GM18499 (cell line): ENCODE measurements at regions not wholly inside any gene's neighbourhood (a gene's known extent, or its start where the extent isn't known, plus 50 kb on each side); places are given as distances from the start of the nearest gene placed in this dataset.

ENCODE experiments used
- ATAC-seq: cut with Tn5 transposase; IDR thresholded peaks from one replicate; pipeline ENCODE4 v1.9.1; 2021; ENCODE audit warnings: moderate number of reproducible peaks; ENCODE audit not compliant: insufficient read depth, unreplicated experiment

DNA sequence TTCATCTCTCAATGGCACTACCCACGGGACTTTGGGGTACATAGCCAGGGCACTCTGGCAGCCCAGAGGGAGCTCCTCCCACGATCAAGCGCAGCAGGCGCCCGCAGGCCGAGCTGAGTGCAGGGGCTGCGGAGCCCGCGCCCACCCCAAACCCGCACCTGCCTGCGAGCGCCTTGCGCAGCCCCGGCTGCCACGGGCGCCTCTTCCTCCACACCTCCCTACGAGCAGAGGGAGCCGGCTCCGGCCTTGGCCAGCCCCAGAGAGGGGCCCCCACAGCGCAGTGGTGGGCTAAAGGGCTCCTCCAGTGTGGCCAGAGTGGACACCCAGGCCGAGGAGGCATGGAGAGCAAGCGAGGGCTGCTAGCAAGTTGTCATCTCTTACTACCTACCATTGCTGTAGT is 165.2 kb downstream of the UBE2E3 start:
- ATAC-seq: no peak

DNA sequence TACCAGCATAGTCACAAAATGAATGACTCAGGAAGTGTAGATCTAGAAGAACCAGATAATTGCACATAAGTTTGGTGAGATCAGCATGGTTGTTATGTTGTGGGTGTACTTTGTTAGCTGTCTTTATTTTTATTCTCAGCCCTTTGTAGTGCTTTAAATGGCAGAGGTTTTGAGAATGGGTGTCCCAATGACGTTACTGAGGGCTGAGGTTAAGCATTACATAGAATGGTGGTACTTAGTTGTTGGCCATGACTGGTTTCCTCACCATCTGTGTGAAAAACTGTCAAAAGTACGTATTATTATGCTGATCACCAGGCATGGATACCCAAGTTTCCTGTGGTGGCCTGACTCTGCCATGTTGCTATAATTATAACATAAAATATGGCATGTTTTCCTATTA is 165.8 kb downstream of the UBE2E3 start:
- no peak for ATAC-seq

DNA sequence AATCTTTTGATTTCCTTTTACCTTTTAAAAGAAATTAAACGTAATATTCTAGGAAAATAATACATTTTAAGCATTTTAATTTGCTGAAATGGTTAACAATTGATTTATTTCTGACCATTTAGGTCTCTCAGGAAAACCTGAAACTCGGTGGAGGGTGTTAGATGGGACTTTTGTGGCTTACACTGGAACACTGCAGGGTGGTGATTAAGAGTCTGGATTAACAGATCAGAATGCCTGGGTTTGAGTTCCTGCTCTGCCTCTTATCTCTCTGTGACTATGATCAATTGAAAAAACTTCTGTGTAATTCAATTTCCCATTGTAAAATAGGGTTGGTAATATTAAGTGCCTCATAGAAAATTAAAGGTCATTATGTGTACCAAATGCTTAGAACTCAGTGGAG is 168.7 kb downstream of the UBE2E3 start:
- ATAC-seq: no peak

- ATAC-seq: no peak
Observed at GRCh38 chr2:181152226-181152625, 171.8 kb downstream of the UBE2E3 start.

- no peak for ATAC-seq
Observed at GRCh38 chr2:181152701-181153100, 172.3 kb downstream of the UBE2E3 start.

- ATAC-seq: no peak
Observed at GRCh38 chr2:181153886-181154285, 173.5 kb downstream of the UBE2E3 start.

- ATAC-seq: no peak
Observed at GRCh38 chr2:181157326-181157725, 176.9 kb downstream of the UBE2E3 start.

- no peak for ATAC-seq
Observed at GRCh38 chr2:181158427-181158826, 178.0 kb downstream of the UBE2E3 start.

DNA sequence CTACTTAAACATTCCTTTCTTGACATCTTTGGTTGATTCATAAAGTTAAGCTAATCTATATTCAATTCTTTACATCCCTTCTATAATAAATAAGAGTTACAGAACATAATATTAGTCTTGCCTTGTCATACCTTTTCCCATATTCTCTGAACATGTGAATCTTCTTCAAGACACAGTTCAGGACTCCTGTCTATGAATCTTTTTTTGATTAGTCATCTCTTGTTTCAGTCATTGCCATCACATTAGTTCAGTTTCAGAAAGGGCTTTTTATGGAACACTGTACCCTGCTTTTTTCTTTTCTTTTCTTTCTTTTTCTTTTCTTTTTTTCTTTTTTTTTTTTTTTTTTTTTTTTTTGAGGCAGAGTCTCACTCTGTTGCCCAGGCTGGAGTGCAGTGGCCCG is 181.2 kb downstream of the UBE2E3 start:
- no peak for ATAC-seq

GRCh38 chr2:181163139-181163538 is 182.7 kb downstream of the UBE2E3 start:
- no peak for ATAC-seq

- no peak for ATAC-seq
Observed at GRCh38 chr2:181163691-181164090, 183.3 kb downstream of the UBE2E3 start.

DNA sequence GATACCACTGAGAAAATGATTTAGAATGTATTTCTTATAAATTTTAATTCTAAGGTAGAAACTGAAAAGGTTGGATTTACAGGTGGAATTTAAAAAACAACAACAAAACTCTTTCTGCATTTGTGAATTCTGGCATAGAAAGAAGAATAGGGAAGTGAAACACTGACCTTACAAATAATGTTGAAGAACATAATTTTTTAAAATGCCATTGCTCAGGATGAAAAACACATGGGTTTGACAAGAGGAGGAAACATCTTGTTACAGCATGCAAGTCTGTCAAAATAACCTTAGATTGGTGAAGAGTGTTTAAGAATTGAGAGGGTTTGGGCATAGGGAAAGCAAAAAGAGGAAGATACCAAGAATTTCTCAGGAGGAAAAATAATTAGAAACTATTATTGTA is 184.3 kb downstream of the UBE2E3 start:
- ATAC-seq: peak; percentile 57

DNA sequence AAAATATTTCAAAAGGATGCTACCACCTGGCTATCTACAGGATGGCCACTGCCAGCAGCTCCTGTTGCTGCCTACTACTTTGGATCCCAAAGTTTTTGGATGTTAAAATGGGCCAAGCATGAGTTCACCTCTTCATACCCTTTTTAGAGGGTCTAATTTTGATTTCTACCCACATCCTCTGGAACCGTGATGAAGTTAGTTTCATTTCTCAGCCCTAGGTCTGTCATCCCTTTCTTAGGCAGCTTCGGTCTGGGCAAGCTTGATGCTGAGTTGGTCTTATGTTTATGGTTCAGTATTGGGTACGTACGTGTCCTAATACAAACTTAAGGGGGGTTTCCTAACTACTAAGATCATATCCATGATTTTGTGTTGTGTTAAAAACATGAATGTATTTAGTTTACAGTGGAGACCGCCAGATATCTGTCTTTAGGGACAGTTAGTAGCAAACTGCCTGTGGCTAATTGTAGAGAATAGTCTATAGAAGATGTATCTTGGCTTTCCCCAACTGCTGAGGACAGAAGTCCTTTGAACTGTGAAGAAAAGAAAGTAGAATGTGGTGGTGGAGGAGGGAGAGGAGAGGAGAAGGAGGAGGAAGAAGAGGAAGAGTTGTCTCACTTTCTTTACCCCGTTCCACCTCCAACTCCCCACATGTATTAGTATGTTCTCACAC is 184.9 kb downstream of the UBE2E3 start:
- ATAC-seq: no peak

DNA sequence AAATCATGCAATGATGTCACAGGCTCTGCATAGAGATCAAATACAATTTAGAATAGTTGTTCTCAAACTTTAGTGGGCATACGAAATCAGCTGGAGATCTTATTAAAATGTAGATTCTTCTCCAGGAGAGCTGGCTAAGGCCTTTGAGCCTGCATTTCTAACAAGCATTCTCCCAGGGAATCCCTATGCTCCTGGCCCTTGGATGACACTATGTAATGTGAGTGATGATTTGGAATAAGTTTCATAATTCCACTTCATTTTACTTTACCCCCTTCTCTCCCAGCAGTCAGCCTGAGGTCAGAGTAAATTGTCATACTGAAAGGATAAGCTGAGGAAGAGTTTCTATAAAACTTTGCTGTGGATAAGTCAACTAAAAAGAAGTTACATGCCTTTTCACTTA is 189.1 kb downstream of the UBE2E3 start:
- no peak for ATAC-seq

DNA sequence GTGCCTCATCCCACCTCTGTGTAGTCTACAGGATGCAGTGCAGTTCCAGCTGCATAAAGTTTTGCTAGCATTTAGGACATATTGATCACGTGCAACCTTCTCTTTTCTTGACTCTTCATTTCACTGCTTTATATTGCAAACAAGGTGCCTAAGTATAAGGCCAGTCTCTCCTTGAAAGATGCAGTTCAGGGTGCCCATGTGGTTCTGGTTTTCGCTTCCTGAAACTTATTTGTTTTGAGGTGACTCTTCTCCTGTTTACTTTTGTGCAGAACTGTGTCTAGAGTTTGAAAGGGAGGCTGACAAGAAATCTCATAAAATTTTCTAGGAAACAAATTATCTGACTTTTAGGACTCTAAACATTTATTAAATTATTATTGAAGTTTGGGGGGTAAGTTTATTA is 189.9 kb downstream of the UBE2E3 start:
- ATAC-seq: no peak

DNA sequence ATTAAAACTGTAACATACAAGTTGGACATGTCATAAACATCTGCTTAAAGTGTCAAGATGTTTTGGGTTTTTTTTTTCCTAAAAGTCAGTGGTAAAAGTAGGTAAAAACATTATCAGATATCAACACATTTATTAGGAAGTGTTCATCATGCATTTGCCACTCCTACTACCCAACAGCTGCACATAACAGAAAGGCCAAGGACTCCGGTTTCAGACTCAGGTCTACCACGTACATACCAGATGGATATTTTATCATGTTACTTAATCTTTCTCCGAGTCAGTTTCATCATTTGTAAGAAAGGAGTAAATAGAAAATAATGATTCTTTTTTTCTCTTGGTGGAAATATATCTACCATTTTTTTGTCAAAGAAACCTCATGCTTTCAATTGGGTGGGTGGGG is 192.3 kb downstream of the UBE2E3 start:
- no peak for ATAC-seq

GRCh38 chr2:181174611-181175580 is 194.5 kb downstream of the UBE2E3 start:
- ATAC-seq: peak; percentile 62

DNA sequence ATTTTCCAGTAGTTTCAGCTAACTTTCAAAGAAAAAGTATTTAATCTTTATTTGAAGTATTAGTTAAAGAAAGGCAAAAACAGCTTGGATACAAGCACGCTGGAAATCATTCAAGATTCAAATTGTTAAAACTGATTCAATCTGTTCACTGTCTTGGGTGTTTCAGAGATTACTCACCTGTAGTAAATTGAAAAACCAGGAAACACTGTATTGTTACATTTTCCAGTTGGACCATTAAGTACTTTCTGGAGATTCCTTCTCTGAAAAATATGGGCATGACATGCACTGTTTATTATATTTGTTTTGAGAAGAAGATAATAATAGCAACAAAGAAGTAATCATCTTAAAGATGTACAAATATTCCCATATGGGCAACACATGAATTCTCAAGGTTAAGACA is 196.1 kb downstream of the UBE2E3 start:
- no peak for ATAC-seq

DNA sequence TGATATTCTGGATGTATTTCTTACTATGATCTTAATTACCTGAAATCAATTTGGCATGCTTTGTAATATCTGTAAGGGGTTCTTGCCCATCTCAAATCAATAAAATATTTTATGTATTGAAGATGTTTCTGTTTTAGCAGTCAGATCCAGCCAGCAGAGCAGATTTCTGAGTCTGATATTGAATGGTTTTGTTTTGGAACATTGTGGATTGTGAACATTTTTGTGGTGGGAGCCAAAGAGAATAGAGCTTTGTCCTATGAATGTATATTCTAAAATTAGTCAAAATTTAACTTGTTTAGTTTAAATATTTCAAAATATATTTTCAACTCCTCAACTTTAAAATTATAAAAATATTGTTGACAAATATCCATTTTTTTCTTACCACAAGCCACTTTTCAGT is 197.0 kb downstream of the UBE2E3 start:
- ATAC-seq: no peak

DNA sequence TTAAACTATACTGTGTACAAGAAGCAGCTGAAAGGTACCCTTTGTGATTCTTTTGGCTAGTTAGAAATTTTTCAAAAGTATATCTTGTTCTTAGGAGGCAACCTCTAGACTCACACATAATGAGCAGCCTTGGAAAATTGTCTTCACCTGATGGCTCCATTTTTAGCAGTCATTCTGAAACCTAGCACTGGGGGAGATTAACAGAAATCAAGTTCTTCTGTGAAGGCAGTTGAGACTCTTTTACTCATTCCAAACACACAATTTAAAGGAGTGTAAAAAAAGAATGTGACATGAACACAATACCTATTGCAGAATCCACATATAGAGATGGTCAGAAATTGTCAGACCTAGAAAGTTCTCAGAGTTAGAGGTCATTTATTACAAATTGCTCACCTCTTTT is 197.7 kb downstream of the UBE2E3 start:
- ATAC-seq: no peak

- ATAC-seq: no peak
Observed at GRCh38 chr2:181178823-181179412, 198.5 kb downstream of the UBE2E3 start.
